Ectodermal cell (in vitro differentiated cells): ENCODE measurements at regions not wholly inside any gene's neighbourhood (a gene's known extent, or its start where the extent isn't known, plus 50 kb on each side); places are given as distances from the start of the nearest gene placed in this dataset.

Experiments
- H3K27ac ChIP-seq: 2 replicates; pipeline ENCODE4 v1.7.0; 2013; ENCODE audit warnings: mild to moderate bottlenecking, low read depth, low read length; ENCODE audit not compliant: insufficient read depth, poor library complexity, severe bottlenecking
- H3K27me3 ChIP-seq: 2 replicates; pipeline ENCODE4 v1.7.0; 2013; ENCODE audit warnings: mild to moderate bottlenecking, low read length; ENCODE audit not compliant: insufficient read depth, control insufficient read depth, poor library complexity, severe bottlenecking
- H3K36me3 ChIP-seq: one replicate; pipeline ENCODE4 v1.7.0; 2013; ENCODE audit warnings: low read length; ENCODE audit not compliant: control insufficient read depth, insufficient read depth
- H3K4me1 ChIP-seq: one replicate; pipeline ENCODE4 v1.7.0; 2013; ENCODE audit warnings: low read length; ENCODE audit not compliant: control insufficient read depth, insufficient read depth
- H3K4me3 ChIP-seq: 2 replicates; pipeline ENCODE4 v1.7.0; 2013; ENCODE audit warnings: low read depth, low read length, control low read depth; ENCODE audit not compliant: insufficient read depth
- H3K9me3 ChIP-seq: 2 replicates; pipeline ENCODE4 v1.7.0; 2013; ENCODE audit warnings: mild to moderate bottlenecking, low read length, moderate library complexity; ENCODE audit not compliant: control insufficient read depth
- WGBS, 2 experiments: methylation state at CpG; one replicate each; pipeline ENCODE4 v1.1.7; 2013; ENCODE audit warnings: missing lambda C conversion rate in 2 of 2; 5-methylcytosine and 5-hydroxymethylcytosine counted together

- Histone ChIP-seq H3K36me3 (no peaks in the 10 kb centered on the region), H3K9me3 (no peaks in the 10 kb centered on the region), H3K4me3 (no peak overlapping the region), H3K27me3 (no peaks in the 10 kb centered on the region), H3K4me1 (no peaks in the 10 kb centered on the region), H3K27ac (no peak overlapping the region)
- 93 to 97% methylated on average over 1 of the region's 1 CpG for WGBS, 2 experiments
Measured at GRCh38 chr13:97786510-97786909, 167.0 kb upstream of the IPO5 start.

GRCh38 chr13:97797553-97797952 lies 155.9 kb upstream of the IPO5 start:
- H3K4me1 ChIP-seq: no peaks in the 10 kb centered on the region
- 86 to 93% methylated on average over 4 of the region's 4 CpGs for WGBS, 2 experiments
- no peaks in the 10 kb centered on the region for H3K9me3 ChIP-seq
- no peaks in the 10 kb centered on the region for H3K27me3 ChIP-seq
- no peak overlapping the region for H3K27ac ChIP-seq
- H3K36me3 ChIP-seq: no peaks in the 10 kb centered on the region
- no peak overlapping the region for H3K4me3 ChIP-seq

- WGBS, 2 experiments: 73 to 86% methylated on average over 7 of the region's 7 CpGs
- no peaks in the 10 kb centered on the region for H3K4me1 ChIP-seq
Measured at GRCh38 chr13:97798171-97798821, 155.2 kb upstream of the IPO5 start.

GRCh38 chr13:97798836-97799235 lies 154.6 kb upstream of the IPO5 start:
- no peaks in the 10 kb centered on the region for H3K9me3 ChIP-seq
- no peak overlapping the region for H3K27ac ChIP-seq
- no peaks in the 10 kb centered on the region for H3K36me3 ChIP-seq
- H3K4me3 ChIP-seq: no peak overlapping the region
- H3K4me1 ChIP-seq: no peaks in the 10 kb centered on the region
- 94 to 96% methylated on average over 7 of the region's 7 CpGs for WGBS, 2 experiments
- H3K27me3 ChIP-seq: no peaks in the 10 kb centered on the region

More at GRCh38 chr13:97798171-97798821, 155.2 kb upstream of the IPO5 start:
- Histone ChIP-seq H3K36me3 (no peaks in the 10 kb centered on the region), H3K4me3 (no peak overlapping the region), H3K27me3 (no peaks in the 10 kb centered on the region), H3K9me3 (no peaks in the 10 kb centered on the region), H3K27ac (no peak overlapping the region)

GRCh38 chr13:97802213-97802612 lies 151.3 kb upstream of the IPO5 start:
- H3K4me3 ChIP-seq: no peak overlapping the region
- H3K4me1 ChIP-seq: no peaks in the 10 kb centered on the region
- WGBS, 2 experiments: 89 to 94% methylated on average over 3 of the region's 3 CpGs
- H3K9me3 ChIP-seq: no peaks in the 10 kb centered on the region
- H3K27ac ChIP-seq: no peak overlapping the region
- H3K36me3 ChIP-seq: no peaks in the 10 kb centered on the region
- no peaks in the 10 kb centered on the region for H3K27me3 ChIP-seq

- Histone ChIP-seq H3K27me3 (no peaks in the 10 kb centered on the region), H3K4me3 (no peak overlapping the region), H3K27ac (no peak overlapping the region), H3K36me3 (no peaks in the 10 kb centered on the region), H3K9me3 (no peaks in the 10 kb centered on the region), H3K4me1 (no peaks in the 10 kb centered on the region)
- WGBS, 2 experiments: 85 to 86% methylated on average over 2 of the region's 2 CpGs
Measured at GRCh38 chr13:97809576-97809975, 143.9 kb upstream of the IPO5 start.

GRCh38 chr13:97810152-97810551 lies 143.3 kb upstream of the IPO5 start:
- Histone ChIP-seq H3K9me3 (no peaks in the 10 kb centered on the region), H3K27ac (no peak overlapping the region), H3K27me3 (no peaks in the 10 kb centered on the region), H3K4me1 (no peaks in the 10 kb centered on the region), H3K36me3 (no peaks in the 10 kb centered on the region), H3K4me3 (no peak overlapping the region)
- 48 to 50% methylated on average over 2 of the region's 3 CpGs for WGBS, 2 experiments

- Histone ChIP-seq H3K27me3 (no peaks in the 10 kb centered on the region), H3K4me1 (no peaks in the 10 kb centered on the region), H3K36me3 (no peaks in the 10 kb centered on the region), H3K9me3 (no peaks in the 10 kb centered on the region), H3K27ac (no peak overlapping the region), H3K4me3 (no peak overlapping the region)
- 95 to 96% methylated on average over 1 of the region's 1 CpG for WGBS, 2 experiments
Measured at GRCh38 chr13:97822377-97822776, 131.1 kb upstream of the IPO5 start.

GRCh38 chr13:97826421-97827012 lies 127.0 kb upstream of the IPO5 start:
- WGBS, 2 experiments: 90 to 92% methylated on average over 5 of the region's 5 CpGs
- no peak overlapping the region for H3K4me3 ChIP-seq

GRCh38 chr13:97834250-97834649 lies 119.2 kb upstream of the IPO5 start:
- 90 to 91% methylated on average over 5 of the region's 5 CpGs for WGBS, 2 experiments
- H3K36me3 ChIP-seq: no peaks in the 10 kb centered on the region
- H3K27ac ChIP-seq: no peak overlapping the region
- no peaks in the 10 kb centered on the region for H3K4me1 ChIP-seq
- H3K9me3 ChIP-seq: no peaks in the 10 kb centered on the region
- H3K4me3 ChIP-seq: no peak overlapping the region
- H3K27me3 ChIP-seq: no peaks in the 10 kb centered on the region

More at GRCh38 chr13:97826421-97827012, 127.0 kb upstream of the IPO5 start:
- Histone ChIP-seq H3K27me3 (no peaks in the 10 kb centered on the region), H3K27ac (no peak overlapping the region), H3K9me3 (no peaks in the 10 kb centered on the region), H3K4me1 (no peaks in the 10 kb centered on the region), H3K36me3 (no peaks in the 10 kb centered on the region)
